Esophagus muscularis mucosa (tissue), 4 donors: ENCODE measurements at regions not wholly inside any gene's neighbourhood (a gene's known extent, or its start where the extent isn't known, plus 50 kb on each side); places are given as distances from the start of the nearest gene placed in this dataset.

Experiments
- EP300 ChIP-seq: sonication (generic); formaldehyde crosslinking; IDR thresholded peaks from one replicate; pipeline ENCODE4 v1.6.1; 2017; ENCODE audit warnings: antibody characterized with exemption
- POLR2AphosphoS5 ChIP-seq, 2 donors: sonication (generic); formaldehyde crosslinking; IDR thresholded peaks; one replicate each; pipeline ENCODE4 v1.6.1; 2017; ENCODE audit warnings: antibody characterized with exemption in 2 of 2
- TF ChIP-seq, protein P1 (sequence below), 3 experiments: fragments of 200-600 bp in 2 of 3; fragments of 450-650 bp in 1 of 3; sonication (generic) in 2 of 3; IDR thresholded peaks; one replicate each; pipeline ENCODE4 v1.5.1; 2017 to 2019; ENCODE audit warnings: antibody characterized with exemption in 3 of 3, mild to moderate bottlenecking in 2 of 3, moderate library complexity in 1 of 3

DNA sequence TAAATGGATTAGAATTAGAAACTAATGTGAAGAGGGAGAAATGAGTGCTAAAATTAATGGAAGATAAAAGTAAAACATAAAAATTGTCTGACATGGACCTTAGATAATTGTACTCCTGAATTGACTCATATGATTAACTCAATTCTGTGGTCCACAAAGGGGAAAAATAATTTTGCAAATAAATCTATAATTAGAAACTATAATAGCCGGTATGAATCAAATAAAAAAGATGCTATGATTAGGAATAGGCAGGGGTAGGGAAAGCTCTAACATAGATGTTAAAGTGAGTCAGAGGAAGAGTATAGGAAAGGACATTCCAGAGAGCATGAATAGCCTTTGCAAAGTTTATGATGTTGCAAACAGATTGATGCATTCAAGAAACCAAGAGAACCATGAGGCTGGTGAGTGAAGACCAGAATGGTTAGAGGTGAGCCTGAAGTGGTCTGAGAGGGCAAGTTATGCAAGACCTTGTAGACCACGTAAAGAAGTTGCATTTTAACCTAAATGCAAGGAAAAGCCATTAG, 262.1 kb upstream of the CA10 start:
- TF ChIP-seq POLR2AphosphoS5 (IDR thresholded peaks at IDR 0.05) = no peak
- TF ChIP-seq, protein P1, sequence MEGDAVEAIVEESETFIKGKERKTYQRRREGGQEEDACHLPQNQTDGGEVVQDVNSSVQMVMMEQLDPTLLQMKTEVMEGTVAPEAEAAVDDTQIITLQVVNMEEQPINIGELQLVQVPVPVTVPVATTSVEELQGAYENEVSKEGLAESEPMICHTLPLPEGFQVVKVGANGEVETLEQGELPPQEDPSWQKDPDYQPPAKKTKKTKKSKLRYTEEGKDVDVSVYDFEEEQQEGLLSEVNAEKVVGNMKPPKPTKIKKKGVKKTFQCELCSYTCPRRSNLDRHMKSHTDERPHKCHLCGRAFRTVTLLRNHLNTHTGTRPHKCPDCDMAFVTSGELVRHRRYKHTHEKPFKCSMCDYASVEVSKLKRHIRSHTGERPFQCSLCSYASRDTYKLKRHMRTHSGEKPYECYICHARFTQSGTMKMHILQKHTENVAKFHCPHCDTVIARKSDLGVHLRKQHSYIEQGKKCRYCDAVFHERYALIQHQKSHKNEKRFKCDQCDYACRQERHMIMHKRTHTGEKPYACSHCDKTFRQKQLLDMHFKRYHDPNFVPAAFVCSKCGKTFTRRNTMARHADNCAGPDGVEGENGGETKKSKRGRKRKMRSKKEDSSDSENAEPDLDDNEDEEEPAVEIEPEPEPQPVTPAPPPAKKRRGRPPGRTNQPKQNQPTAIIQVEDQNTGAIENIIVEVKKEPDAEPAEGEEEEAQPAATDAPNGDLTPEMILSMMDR (IDR thresholded peaks at IDR 0.05) = no peak
- TF ChIP-seq EP300 = no peak
